H1 (cell line): ENCODE measurements at regions not wholly inside any gene's neighbourhood (a gene's known extent, or its start where the extent isn't known, plus 50 kb on each side); places are given as distances from the start of the nearest gene placed in this dataset.

Source experiments
- CTCF ChIA-PET: fragments of 300-600 bp; sonication (Branson Sonifier 250); formaldehyde crosslinking; loops from one replicate; lab custom pipeline; 2021; ENCODE audit not compliant: partially characterized antibody; lab: Charles Lee
- POLR2A ChIA-PET: fragments of 300-600 bp; sonication (Branson Sonifier 250); formaldehyde crosslinking; loops from one replicate; lab custom pipeline; 2021; ENCODE audit warnings: inconsistent platforms; ENCODE audit not compliant: partially characterized antibody; lab: Charles Lee
- DNase-seq, 2 experiments: peaks; one replicate each; pipeline versions ENCODE4 v3.0.0 to v3.0.0-alpha.2; 2010 to 2022; ENCODE audit warnings: low spot score in 2 of 2, low read depth in 1 of 2, mixed read lengths in 1 of 2
- FAIRE-seq: peaks from 2 replicates; lab custom pipeline; 2011; peaks lifted over from hg19 to GRCh38; lab: Jason Lieb, UNC
- H2AFZ ChIP-seq: 2 replicates; pipeline ENCODE4 v1.8.1; 2012; ENCODE audit warnings: low read length, inconsistent platforms
- H2AK5ac ChIP-seq: 2 replicates; pipeline ENCODE4 v1.6.1; 2013; ENCODE audit warnings: low read depth, low read length
- H2BK120ac ChIP-seq: replicated peaks from 2 replicates; pipeline ENCODE3; 2013; ENCODE audit warnings: low read depth, low read length, inconsistent platforms
- H2BK12ac ChIP-seq: 2 replicates; pipeline ENCODE4 v1.6.1; 2013; ENCODE audit warnings: low read depth, low read length
- H2BK15ac ChIP-seq: 2 replicates; pipeline ENCODE4 v1.6.1; 2013; ENCODE audit warnings: low read length
- H2BK20ac ChIP-seq: 2 replicates; pipeline ENCODE4 v1.6.1; 2013; ENCODE audit warnings: low read length
- H2BK5ac ChIP-seq: 2 replicates; pipeline ENCODE4 v1.6.1; 2013; ENCODE audit warnings: low read depth, low read length
- H3K14ac ChIP-seq: 2 replicates; pipeline ENCODE4 v1.6.1; 2013; ENCODE audit warnings: inconsistent platforms; ENCODE audit not compliant: insufficient read length
- H3K18ac ChIP-seq: 2 replicates; pipeline ENCODE4 v1.6.1; 2013; ENCODE audit warnings: low read length; ENCODE audit errors: extremely low read depth
- H3K23ac ChIP-seq: 2 replicates; pipeline ENCODE4 v1.6.1; 2013; ENCODE audit warnings: inconsistent platforms; ENCODE audit not compliant: insufficient read length
- H3K23me2 ChIP-seq: 2 replicates; pipeline ENCODE4 v1.6.1; 2013; ENCODE audit warnings: low read depth, low read length
- H3K27ac ChIP-seq: 2 replicates; pipeline ENCODE4 v1.6.1; 2011; ENCODE audit warnings: low read depth, low read length, inconsistent platforms
- H3K27me3 ChIP-seq, 4 experiments: replicated peaks in 1 of 4; 1 replicate in 1 of 4; 2 replicates in 3 of 4; pipeline versions ENCODE4 v1.6.1 to v1.8.1; 2011 to 2013; ENCODE audit warnings: low read length in 3 of 4, mild to moderate bottlenecking in 3 of 4, inconsistent platforms in 2 of 4, mixed read lengths in 2 of 4, moderate library complexity in 1 of 4; ENCODE audit not compliant: control insufficient read depth in 3 of 4, insufficient read depth in 3 of 4; ENCODE audit errors: extremely low read depth in 1 of 4
- H3K36me3 ChIP-seq, 4 experiments: 2 replicates each; pipeline versions ENCODE4 v1.6.1 to v1.8.1; 2011 to 2013; ENCODE audit warnings: mild to moderate bottlenecking in 4 of 4, low read length in 3 of 4, moderate library complexity in 2 of 4, control low read depth in 1 of 4, inconsistent platforms in 1 of 4; ENCODE audit not compliant: insufficient read depth in 4 of 4, control insufficient read depth in 2 of 4
- H3K4ac ChIP-seq: replicated peaks from 2 replicates; pipeline ENCODE3; 2013; ENCODE audit warnings: low read length, low read depth, mixed read lengths, inconsistent platforms; ENCODE audit not compliant: insufficient read length
- H3K4me1 ChIP-seq, 4 experiments: replicated peaks in 1 of 4; 1 replicate in 1 of 4; 2 replicates in 3 of 4; pipeline versions ENCODE4 v1.6.1 to v1.8.1; 2011 to 2013; ENCODE audit warnings: low read length in 3 of 4, inconsistent platforms in 2 of 4, mixed read lengths in 1 of 4; ENCODE audit not compliant: insufficient read depth in 4 of 4, control insufficient read depth in 3 of 4
- H3K4me2 ChIP-seq, 2 experiments: 2 replicates each; pipeline versions ENCODE4 v1.6.1 to v1.8.1; 2011 to 2013; ENCODE audit warnings: low read depth in 2 of 2, low read length in 2 of 2, control low read depth in 1 of 2, inconsistent platforms in 1 of 2, mild to moderate bottlenecking in 1 of 2; ENCODE audit not compliant: insufficient read depth in 1 of 2
- H3K4me3 ChIP-seq, 4 experiments: fragments of 200-600, 300-600 bp in 1 of 4; sonication (generic), shearing (Covaris generic), sonication (Bioruptor Twin) in 1 of 4; 2 replicates each; pipeline versions ENCODE4 v1.5.1 to v1.8.1; 2011 to 2016; ENCODE audit warnings: low read length in 4 of 4, low read depth in 3 of 4, control low read depth in 2 of 4, inconsistent platforms in 2 of 4, mild to moderate bottlenecking in 2 of 4, mixed read lengths in 1 of 4, moderate library complexity in 1 of 4; ENCODE audit not compliant: insufficient read depth in 2 of 4; ENCODE audit errors: extremely low read depth in 1 of 4
- H3K56ac ChIP-seq: replicated peaks from 2 replicates; pipeline ENCODE3; 2013; ENCODE audit warnings: low read depth, mild to moderate bottlenecking, mixed read lengths, low read length, inconsistent platforms; ENCODE audit not compliant: insufficient read length
- H3K79me1 ChIP-seq: 2 replicates; pipeline ENCODE4 v1.6.1; 2013; ENCODE audit warnings: low read depth, low read length, control low read depth
- H3K79me2 ChIP-seq, 2 experiments: 2 replicates each; pipeline versions ENCODE4 v1.6.1 to v1.8.1; 2012 to 2013; ENCODE audit warnings: low read length in 2 of 2, mild to moderate bottlenecking in 2 of 2, inconsistent platforms in 1 of 2; ENCODE audit not compliant: insufficient read depth in 2 of 2, control insufficient read depth in 1 of 2
- H3K9ac ChIP-seq, 4 experiments: replicated peaks in 1 of 4; 1 replicate in 1 of 4; 2 replicates in 3 of 4; pipeline versions ENCODE4 v1.6.1 to v1.8.1; 2011 to 2013; ENCODE audit warnings: low read depth in 3 of 4, low read length in 3 of 4, control low read depth in 2 of 4, mild to moderate bottlenecking in 2 of 4, moderate library complexity in 2 of 4, inconsistent platforms in 1 of 4; ENCODE audit errors: extremely low read depth in 1 of 4
- H3K9me3 ChIP-seq, 2 experiments: 2 replicates each; pipeline versions ENCODE4 v1.6.1 to v1.8.1; 2012 to 2013; ENCODE audit warnings: mild to moderate bottlenecking in 2 of 2, moderate library complexity in 2 of 2, control low read depth in 1 of 2, inconsistent platforms in 1 of 2, low read depth in 1 of 2, low read length in 1 of 2, mixed read lengths in 1 of 2; ENCODE audit not compliant: insufficient read depth in 2 of 2
- H4K20me1 ChIP-seq, 2 experiments: replicated peaks in 1 of 2; 2 replicates each; pipeline versions ENCODE3 to v1.8.1; 2011 to 2013; ENCODE audit warnings: inconsistent platforms in 2 of 2, low read length in 2 of 2, mild to moderate bottlenecking in 1 of 2; ENCODE audit not compliant: insufficient read depth in 2 of 2, control insufficient read depth in 1 of 2
- H4K5ac ChIP-seq: 2 replicates; pipeline ENCODE4 v1.6.1; 2013; ENCODE audit warnings: low read length, low read depth, mixed read lengths, inconsistent platforms; ENCODE audit not compliant: insufficient read length
- H4K8ac ChIP-seq: 2 replicates; pipeline ENCODE4 v1.8.0; 2013; ENCODE audit warnings: mild to moderate bottlenecking, moderate library complexity, low read length, inconsistent platforms; ENCODE audit not compliant: insufficient read depth; ENCODE audit errors: extremely low read depth
- H4K91ac ChIP-seq: replicated peaks from 2 replicates; pipeline ENCODE3; 2013; ENCODE audit warnings: low read length, mixed read lengths, inconsistent platforms; ENCODE audit not compliant: insufficient read length
- ASH2L ChIP-seq: fragments of 200-600, 300-600 bp; sonication (generic); IDR thresholded peaks from one replicate; pipeline ENCODE4 v1.7.1; 2017; ENCODE audit warnings: low read length
- ATF3 ChIP-seq: IDR thresholded peaks from 2 replicates; pipeline ENCODE4 v1.6.1; 2011; ENCODE audit warnings: low read depth, mild to moderate bottlenecking, low read length; ENCODE audit not compliant: insufficient read depth
- CEBPB ChIP-seq: IDR thresholded peaks from 2 replicates; pipeline ENCODE4 v1.6.1; 2012; ENCODE audit warnings: low read depth, low read length
- CHD2 ChIP-seq: IDR thresholded peaks from 2 replicates; pipeline ENCODE4 v1.6.1; 2012; ENCODE audit warnings: low read length, improper control_type of control experiment
- KDM4A ChIP-seq: IDR thresholded peaks from one replicate; pipeline ENCODE4 v1.7.1; 2012; ENCODE audit warnings: low read depth, mild to moderate bottlenecking, moderate library complexity, low read length, inconsistent platforms; ENCODE audit not compliant: severe bottlenecking
- NANOG ChIP-seq: IDR thresholded peaks from 2 replicates; pipeline ENCODE4 v1.6.1; 2011; ENCODE audit warnings: low read length, low read depth, mild to moderate bottlenecking, inconsistent platforms; ENCODE audit not compliant: insufficient read depth, poor library complexity, severe bottlenecking
- NRF1 ChIP-seq: IDR thresholded peaks from 2 replicates; pipeline ENCODE4 v1.6.1; 2011; ENCODE audit warnings: mild to moderate bottlenecking, low read depth, low read length, improper control_type of control experiment
- RNF2 ChIP-seq: fragments of 200-900, 300-1000 bp; sonication (generic); IDR thresholded peaks from 2 replicates; pipeline ENCODE4 v1.7.1; 2016; ENCODE audit warnings: borderline replicate concordance, low read depth, mild to moderate bottlenecking, antibody characterized with exemption, low read length; ENCODE audit not compliant: poor library complexity, severe bottlenecking; ENCODE audit errors: missing control alignments
- SP2 ChIP-seq: IDR thresholded peaks from 2 replicates; pipeline ENCODE4 v1.6.1; 2012; ENCODE audit warnings: mild to moderate bottlenecking, low read length, inconsistent platforms
- TBP ChIP-seq: IDR thresholded peaks from 2 replicates; pipeline ENCODE4 v1.6.1; 2011; ENCODE audit warnings: low read depth, low read length, improper control_type of control experiment
- TCF12 ChIP-seq: IDR thresholded peaks from 2 replicates; pipeline ENCODE4 v1.6.1; 2011; ENCODE audit warnings: low read depth, mild to moderate bottlenecking, low read length
- YY1 ChIP-seq: IDR thresholded peaks from 2 replicates; pipeline ENCODE4 v1.6.1; 2011; ENCODE audit warnings: low read depth, mild to moderate bottlenecking, low read length
- WGBS, 2 experiments: shearing (Covaris generic) in 1 of 2; methylation state at CpG; one replicate each; pipeline versions ENCODE4 v1.1.6 to v1.1.7; 2013 to 2015; ENCODE audit warnings: low lambda C conversion rate in 2 of 2, mixed read lengths in 2 of 2, inconsistent platforms in 1 of 2, low coverage in 1 of 2, missing lambda C conversion rate in 1 of 2; ENCODE audit not compliant: insufficient replicate concordance in 2 of 2, insufficient coverage in 1 of 2, insufficient read length in 1 of 2; ENCODE audit errors: extremely low coverage in 1 of 2, missing lambda C conversion rate in 1 of 2; 5-methylcytosine and 5-hydroxymethylcytosine counted together
- TF ChIP-seq, protein P1 (sequence below): IDR thresholded peaks from 2 replicates; pipeline ENCODE4 v1.6.1; 2012; ENCODE audit warnings: inconsistent platforms

DNA sequence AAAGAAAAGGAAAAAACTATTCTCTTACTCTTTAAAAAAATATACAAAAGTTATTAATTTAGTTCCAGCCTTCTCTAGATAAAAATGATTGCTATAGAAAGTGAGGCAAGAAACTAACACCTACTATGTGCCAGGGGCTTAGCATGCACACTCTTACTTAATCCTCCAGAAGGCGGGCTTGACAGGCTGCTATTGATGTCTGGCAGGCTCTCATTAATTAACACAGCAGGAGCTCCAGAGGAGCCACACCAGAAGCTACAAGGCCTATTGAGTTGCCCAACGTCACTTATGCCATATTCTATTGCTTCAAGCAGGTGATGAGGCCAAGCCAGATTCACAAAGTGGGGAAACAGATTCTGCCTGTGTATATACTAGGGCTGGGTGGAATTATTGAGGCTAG is 54.6 kb upstream of the CLINT1 start:
- WGBS, 2 experiments = 26% methylated on average over 2 of the region's 2 CpGs; no CpG with 5 or more reads in 1 of the 2 experiments

More for the DNA sequence above, 54.6 kb upstream of the CLINT1 start:
- Histone ChIP-seq H2BK5ac (no peak overlapping the region), H2BK120ac (no peak overlapping the region), H2AFZ (no peak overlapping the region), H3K79me1 (no peaks in the 10 kb centered on the region), H3K27me3 (no peaks in the 10 kb centered on the region), H3K9me3 (no peaks in the 10 kb centered on the region), H2AK5ac (no peak overlapping the region), H4K5ac (no peak overlapping the region), H3K4ac (no peak overlapping the region), H3K56ac (no peak overlapping the region), H3K23me2 (no peaks in the 10 kb centered on the region), H3K23ac (no peak overlapping the region), H3K79me2 (no peaks in the 10 kb centered on the region), H4K20me1 (no peaks in the 10 kb centered on the region), H3K27ac (no peak overlapping the region), H3K4me3 (no peak overlapping the region), H2BK20ac (no peak overlapping the region), H2BK15ac (no peak overlapping the region), H3K36me3 (no peaks in the 10 kb centered on the region), H3K9ac (no peak overlapping the region), H2BK12ac (no peak overlapping the region), H3K14ac (no peak overlapping the region), H3K4me1 (peaks cover 0 to 12% (median 8%) of the 10 kb centered on the region in 4 experiments; a peak in 5 of 7 replicates), H3K18ac (no peak overlapping the region), H3K4me2 (no peak overlapping the region), H4K91ac (no peak overlapping the region), H4K8ac (no peak overlapping the region)
- CTCF ChIA-PET = interaction anchor here (0.8 to 9.1 kb wide), 9 partner anchors 30 to 96 kb away, joined by 3 to 72 read pairs (median 5); no protein-coding TSS in a partner anchor
- no peak for DNase-seq
- TF ChIP-seq ASH2L (no peak), NANOG (peak; percentile 80), TCF12 (0 out of 2 replicates have a peak, but pooled peaks have one; percentile 18), ATF3 (no peak), CHD2 (no peak), RNF2 (no peak), YY1 (no peak), NRF1 (no peak), KDM4A (no peak), SP2 (no peak), TBP (no peak), CEBPB (peak; percentile 58)
- TF ChIP-seq, protein P1, sequence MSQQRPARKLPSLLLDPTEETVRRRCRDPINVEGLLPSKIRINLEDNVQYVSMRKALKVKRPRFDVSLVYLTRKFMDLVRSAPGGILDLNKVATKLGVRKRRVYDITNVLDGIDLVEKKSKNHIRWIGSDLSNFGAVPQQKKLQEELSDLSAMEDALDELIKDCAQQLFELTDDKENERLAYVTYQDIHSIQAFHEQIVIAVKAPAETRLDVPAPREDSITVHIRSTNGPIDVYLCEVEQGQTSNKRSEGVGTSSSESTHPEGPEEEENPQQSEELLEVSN = no peak
- no peak for FAIRE-seq
- POLR2A ChIA-PET = interaction anchor here (1.4 to 1.8 kb wide), 2 partner anchors 17 to 77 kb away, joined by 4 to 5 read pairs; no protein-coding TSS in a partner anchor
